ENCODE measurements at regions not wholly inside any gene's neighbourhood (a gene's known extent, or its start where the extent isn't known, plus 50 kb on each side); places are given as distances from the start of the nearest gene placed in this dataset.
"Not testable (repeated sequence)": the region's sequence is repeated elsewhere in the genome, so short reads cannot be mapped to it uniquely, and the experiment has no call there.

- no peak for DNase-seq
These were observed 522.9 kb upstream of the DAB2 start for GRCh38 chr5:39947657-39948056.

- no peak for DNase-seq
These were observed 521.7 kb upstream of the DAB2 start for GRCh38 chr5:39946356-39947045.

- DNase-seq: no peak
These were observed 521.1 kb upstream of the DAB2 start for GRCh38 chr5:39945870-39946269.

GRCh38 chr5:39943811-39944210 is 519.0 kb upstream of the DAB2 start:
- DNase-seq: peak; percentile 48

- no peak for DNase-seq
These were observed 517.8 kb upstream of the DAB2 start for GRCh38 chr5:39942606-39943005.

- no peak for DNase-seq
These were observed 516.6 kb upstream of the DAB2 start for GRCh38 chr5:39941416-39941815.

- DNase-seq: no peak
These were observed 510.1 kb upstream of the DAB2 start for GRCh38 chr5:39934830-39935229.

GRCh38 chr5:39933061-39933460 is 508.3 kb upstream of the DAB2 start:
- no peak for DNase-seq

- no peak for DNase-seq
These were observed 503.9 kb upstream of the DAB2 start for GRCh38 chr5:39928709-39929108.

- DNase-seq: no peak
These were observed 495.1 kb upstream of the DAB2 start for GRCh38 chr5:39919876-39920275.

- DNase-seq: no peak
These were observed 488.1 kb upstream of the DAB2 start for GRCh38 chr5:39912906-39913305.

GRCh38 chr5:39907267-39907951 is 482.6 kb upstream of the DAB2 start:
- not testable (repeated sequence) for DNase-seq

GRCh38 chr5:39906146-39906545 is 481.4 kb upstream of the DAB2 start:
- peak; percentile 37 for DNase-seq

- DNase-seq: no peak
These were observed 480.6 kb upstream of the DAB2 start for GRCh38 chr5:39905356-39905755.

- DNase-seq: no peak
These were observed 477.8 kb upstream of the DAB2 start for GRCh38 chr5:39902626-39903025.

- DNase-seq: no peak
These were observed 474.0 kb upstream of the DAB2 start for GRCh38 chr5:39898731-39899130.

GRCh38 chr5:39896706-39897105 is 471.9 kb upstream of the DAB2 start:
- DNase-seq: no peak

GRCh38 chr5:39896104-39896503 is 471.3 kb upstream of the DAB2 start:
- no peak for DNase-seq

- peak; percentile 64 for DNase-seq
These were observed 467.9 kb upstream of the DAB2 start for GRCh38 chr5:39892708-39893107.

GRCh38 chr5:39891376-39891775 is 466.6 kb upstream of the DAB2 start:
- DNase-seq: peak; percentile 39

GRCh38 chr5:39880985-39881384 is 456.2 kb upstream of the DAB2 start:
- DNase-seq: no peak

- no peak for DNase-seq
These were observed 452.7 kb upstream of the DAB2 start for GRCh38 chr5:39877479-39877878.

GRCh38 chr5:39876146-39876545 is 451.4 kb upstream of the DAB2 start:
- no peak for DNase-seq

GRCh38 chr5:39870137-39870536 is 445.4 kb upstream of the DAB2 start:
- DNase-seq: no peak

- no peak for DNase-seq
These were observed 444.6 kb upstream of the DAB2 start for GRCh38 chr5:39869396-39869795.

Data from HCEC 1CT (cell line).